Stimulated activated CD8-positive, alpha-beta memory T cell treated with anti-CD3 and anti-CD28 coated beads, Interleukin-4, amount 100 ng/mL, for 48 hours (primary cell): ENCODE measurements at regions not wholly inside any gene's neighbourhood (a gene's known extent, or its start where the extent isn't known, plus 50 kb on each side); places are given as distances from the start of the nearest gene placed in this dataset.

ENCODE experiments used
- DNase-seq: peaks from one replicate; pipeline ENCODE4 v3.0.0-alpha.2; 2020

GRCh38 chr1:115491298-115492018 lies 150.3 kb upstream of the VANGL1 start:
- no peak for DNase-seq

- no peak for DNase-seq
These were observed 141.0 kb upstream of the NGF start for GRCh38 chr1:115479055-115479482.

- DNase-seq: no peak
These were observed 139.0 kb upstream of the NGF start for GRCh38 chr1:115477071-115477470.

- DNase-seq: no peak
These were observed 138.6 kb upstream of the NGF start for GRCh38 chr1:115476616-115477015.

GRCh38 chr1:115475901-115476300 lies 137.9 kb upstream of the NGF start:
- no peak for DNase-seq

- DNase-seq: no peak
These were observed 137.2 kb upstream of the NGF start for GRCh38 chr1:115475252-115475651.

GRCh38 chr1:115473986-115474565 lies 136.0 kb upstream of the NGF start:
- DNase-seq: no peak

- peak; percentile 55 for DNase-seq
These were observed 131.8 kb upstream of the NGF start for GRCh38 chr1:115469703-115470476.

- no peak for DNase-seq
These were observed 129.7 kb upstream of the NGF start for GRCh38 chr1:115467790-115468189.

GRCh38 chr1:115467196-115467595 lies 129.1 kb upstream of the NGF start:
- DNase-seq: no peak

- no peak for DNase-seq
These were observed 128.4 kb upstream of the NGF start for GRCh38 chr1:115466433-115466832.

- DNase-seq: no peak
These were observed 127.8 kb upstream of the NGF start for GRCh38 chr1:115465802-115466363.

- no peak for DNase-seq
These were observed 125.3 kb upstream of the NGF start for GRCh38 chr1:115463347-115463746.

GRCh38 chr1:115462566-115463076 lies 124.6 kb upstream of the NGF start:
- no peak for DNase-seq

- no peak for DNase-seq
These were observed 123.5 kb upstream of the NGF start for GRCh38 chr1:115461526-115461925.

GRCh38 chr1:115459161-115459560 lies 121.1 kb upstream of the NGF start:
- DNase-seq: no peak

- no peak for DNase-seq
These were observed 120.5 kb upstream of the NGF start for GRCh38 chr1:115458426-115459114.

GRCh38 chr1:115457289-115457688 lies 119.2 kb upstream of the NGF start:
- DNase-seq: no peak

- no peak for DNase-seq
These were observed 118.5 kb upstream of the NGF start for GRCh38 chr1:115456441-115456961.

- no peak for DNase-seq
These were observed 116.9 kb upstream of the NGF start for GRCh38 chr1:115454837-115455511.

- DNase-seq: no peak
These were observed 115.6 kb upstream of the NGF start for GRCh38 chr1:115453666-115454065.
